22Rv1 (cell line): ENCODE measurements at regions not wholly inside any gene's neighbourhood (a gene's known extent, or its start where the extent isn't known, plus 50 kb on each side); places are given as distances from the start of the nearest gene placed in this dataset.

ENCODE experiments used
- ZFX ChIP-seq: fragments of 450-650 bp; IDR thresholded peaks from 2 replicates; pipeline ENCODE4 v1.6.1; 2017; ENCODE audit warnings: antibody characterized with exemption, borderline replicate concordance
- TF ChIP-seq, protein P1 (sequence below): fragments of 450-650 bp; IDR thresholded peaks from 2 replicates; pipeline ENCODE4 v1.5.1; 2017; ENCODE audit warnings: mild to moderate bottlenecking

DNA sequence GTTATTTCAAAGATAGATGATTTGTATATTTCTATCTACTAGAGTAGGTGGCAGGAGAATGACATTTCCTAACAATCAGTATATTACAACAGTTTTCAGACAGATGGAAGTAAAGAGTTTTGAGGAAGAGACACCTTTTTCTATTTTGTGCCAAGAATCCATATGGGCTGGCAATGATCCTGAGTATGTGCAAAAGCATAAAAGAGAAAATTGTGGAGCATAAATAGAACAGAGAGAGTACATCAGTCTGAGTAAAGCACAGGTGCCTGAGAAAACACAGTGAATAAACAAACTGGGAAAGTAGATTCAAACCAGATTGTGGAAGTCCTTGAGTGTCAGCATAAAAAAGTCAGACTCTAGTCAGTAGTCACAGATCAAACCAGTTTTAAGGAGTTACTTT is 96.8 kb upstream of the WDR44 start:
- TF ChIP-seq, protein P1, sequence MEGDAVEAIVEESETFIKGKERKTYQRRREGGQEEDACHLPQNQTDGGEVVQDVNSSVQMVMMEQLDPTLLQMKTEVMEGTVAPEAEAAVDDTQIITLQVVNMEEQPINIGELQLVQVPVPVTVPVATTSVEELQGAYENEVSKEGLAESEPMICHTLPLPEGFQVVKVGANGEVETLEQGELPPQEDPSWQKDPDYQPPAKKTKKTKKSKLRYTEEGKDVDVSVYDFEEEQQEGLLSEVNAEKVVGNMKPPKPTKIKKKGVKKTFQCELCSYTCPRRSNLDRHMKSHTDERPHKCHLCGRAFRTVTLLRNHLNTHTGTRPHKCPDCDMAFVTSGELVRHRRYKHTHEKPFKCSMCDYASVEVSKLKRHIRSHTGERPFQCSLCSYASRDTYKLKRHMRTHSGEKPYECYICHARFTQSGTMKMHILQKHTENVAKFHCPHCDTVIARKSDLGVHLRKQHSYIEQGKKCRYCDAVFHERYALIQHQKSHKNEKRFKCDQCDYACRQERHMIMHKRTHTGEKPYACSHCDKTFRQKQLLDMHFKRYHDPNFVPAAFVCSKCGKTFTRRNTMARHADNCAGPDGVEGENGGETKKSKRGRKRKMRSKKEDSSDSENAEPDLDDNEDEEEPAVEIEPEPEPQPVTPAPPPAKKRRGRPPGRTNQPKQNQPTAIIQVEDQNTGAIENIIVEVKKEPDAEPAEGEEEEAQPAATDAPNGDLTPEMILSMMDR, result no peak
- no peak for TF ChIP-seq ZFX
